ENCODE measurements at regions not wholly inside any gene's neighbourhood (a gene's known extent, or its start where the extent isn't known, plus 50 kb on each side); places are given as distances from the start of the nearest gene placed in this dataset.
A peak's percentile ranks its signal among the peaks of the same experiment; 100 is the strongest.

GRCh38 chr2:203789618-203790017 lies 78.0 kb upstream of the CTLA4 start:
- no peak for DNase-seq
- intact Hi-C loops (cut with DNase I): loop anchor here (10.0 kb wide), 1 partner anchor 135 kb away; no protein-coding TSS in a partner anchor

- no peak for DNase-seq
- intact Hi-C loops (cut with DNase I): no loop called here
Observed at GRCh38 chr2:203790134-203790852, 77.3 kb upstream of the CTLA4 start.

GRCh38 chr2:203796248-203797010 lies 71.1 kb upstream of the CTLA4 start:
- intact Hi-C loops (cut with DNase I): no loop called here
- no peak for DNase-seq

- no peak for DNase-seq
- intact Hi-C loops (cut with DNase I): no loop called here
Observed at GRCh38 chr2:203797276-203797675, 70.3 kb upstream of the CTLA4 start.

GRCh38 chr2:203797712-203798111 lies 69.9 kb upstream of the CTLA4 start:
- no peak for DNase-seq

GRCh38 chr2:203798296-203799087 lies 69.1 kb upstream of the CTLA4 start:
- intact Hi-C loops (cut with DNase I): no loop called here
- DNase-seq: no peak

More at GRCh38 chr2:203797712-203798111, 69.9 kb upstream of the CTLA4 start:
- intact Hi-C loops (cut with DNase I): no loop called here

GRCh38 chr2:203799908-203800307 lies 67.7 kb upstream of the CTLA4 start:
- no peak for DNase-seq
- intact Hi-C loops (cut with DNase I): no loop called here

GRCh38 chr2:203800783-203801182 lies 66.8 kb upstream of the CTLA4 start:
- intact Hi-C loops (cut with DNase I): no loop called here
- no peak for DNase-seq

- intact Hi-C loops (cut with DNase I): no loop called here
- peak in 3 of 10 donors; percentile 29 to 70 (median 36) for DNase-seq
Observed at GRCh38 chr2:203802342-203803052, 65.1 kb upstream of the CTLA4 start.

GRCh38 chr2:203803053-203803429 lies 64.5 kb upstream of the CTLA4 start:
- intact Hi-C loops (cut with DNase I): no loop called here
- no peak for DNase-seq

- intact Hi-C loops (cut with DNase I): no loop called here
- DNase-seq: peak in 6 of 10 donors; percentile 20 to 84 (median 44)
Observed at GRCh38 chr2:203804070-203804469, 63.5 kb upstream of the CTLA4 start.

GRCh38 chr2:203804764-203805485 lies 62.6 kb upstream of the CTLA4 start:
- no peak for DNase-seq
- intact Hi-C loops (cut with DNase I): no loop called here

GRCh38 chr2:203805486-203805838 lies 62.1 kb upstream of the CTLA4 start:
- no peak for DNase-seq
- intact Hi-C loops (cut with DNase I): no loop called here

- intact Hi-C loops (cut with DNase I): no loop called here
Observed at GRCh38 chr2:203806761-203807160, 60.8 kb upstream of the CTLA4 start.

GRCh38 chr2:203808046-203808750 lies 59.4 kb upstream of the CTLA4 start:
- DNase-seq: no peak
- intact Hi-C loops (cut with DNase I): no loop called here

More at GRCh38 chr2:203806761-203807160, 60.8 kb upstream of the CTLA4 start:
- no peak for DNase-seq

GRCh38 chr2:203809084-203809521 lies 58.5 kb upstream of the CTLA4 start:
- intact Hi-C loops (cut with DNase I): no loop called here
- no peak for DNase-seq

- no peak for DNase-seq
Observed at GRCh38 chr2:203809991-203810510, 57.5 kb upstream of the CTLA4 start.

GRCh38 chr2:203811491-203812221 lies 55.9 kb upstream of the CTLA4 start:
- intact Hi-C loops (cut with DNase I): no loop called here

More at GRCh38 chr2:203809991-203810510, 57.5 kb upstream of the CTLA4 start:
- intact Hi-C loops (cut with DNase I): no loop called here

More at GRCh38 chr2:203811491-203812221, 55.9 kb upstream of the CTLA4 start:
- DNase-seq: peak in 4 of 10 donors; percentile 17 to 86 (median 57)
